Activated naive CD4-positive, alpha-beta T cell treated with anti-CD3 and anti-CD28 coated beads for 36 hours (primary cell): ENCODE measurements at regions not wholly inside any gene's neighbourhood (a gene's known extent, or its start where the extent isn't known, plus 50 kb on each side); places are given as distances from the start of the nearest gene placed in this dataset.
"Not testable (repeated sequence)": the region's sequence is repeated elsewhere in the genome, so short reads cannot be mapped to it uniquely, and the experiment has no call there.

Source experiments
- CTCF ChIA-PET: fragments of 350-600 bp; sonication (Branson Sonifier 250); formaldehyde crosslinking; loops from one replicate; lab custom pipeline; 2021; ENCODE audit warnings: antibody characterized with exemption; lab: Charles Lee
- DNase-seq: peaks from one replicate; pipeline ENCODE4 v3.0.0-alpha.2; 2020
- H3K27ac Mint-ChIP-seq: one replicate; pipeline ENCODE4 v1.8.0; 2021; ENCODE audit warnings: mild to moderate bottlenecking, mixed read lengths
- H3K27me3 Mint-ChIP-seq: one replicate; pipeline ENCODE4 v1.8.0; 2021; ENCODE audit warnings: low read depth, mixed read lengths
- H3K36me3 Mint-ChIP-seq: one replicate; pipeline ENCODE4 v1.8.0; 2021; ENCODE audit warnings: low read depth, mixed read lengths
- H3K4me1 Mint-ChIP-seq: one replicate; pipeline ENCODE4 v1.8.0; 2021; ENCODE audit warnings: low read depth, mixed read lengths
- H3K4me3 Mint-ChIP-seq: one replicate; pipeline ENCODE4 v1.8.0; 2021; ENCODE audit warnings: mild to moderate bottlenecking, moderate library complexity, mixed read lengths
- H3K9me3 Mint-ChIP-seq: one replicate; pipeline ENCODE4 v1.8.0; 2021; ENCODE audit warnings: mixed read lengths
- intact Hi-C: fragments of 100-400 bp; cut with micrococcal nuclease; formaldehyde crosslinking; loops from one replicate; pipeline ENCODE4 v1.15.1; 2023

GRCh38 chrX:112211459-112211858 lies 128.9 kb upstream of the TRPC5 start:
- Mint-ChIP-seq H3K36me3 (no peaks in the 10 kb centered on the region), H3K4me3 (no peak overlapping the region), H3K27me3 (no peaks in the 10 kb centered on the region), H3K27ac (no peak overlapping the region), H3K4me1 (no peaks in the 10 kb centered on the region), H3K9me3 (no peaks in the 10 kb centered on the region)
- peak; percentile 3 for DNase-seq
- CTCF ChIA-PET, result no interaction called here
- intact Hi-C loops, result no loop called here

- no peak for DNase-seq
- intact Hi-C loops, result no loop called here
- CTCF ChIA-PET, result no interaction called here
- Mint-ChIP-seq H3K4me3 (no peak overlapping the region), H3K36me3 (no peaks in the 10 kb centered on the region), H3K9me3 (no peaks in the 10 kb centered on the region), H3K27ac (no peak overlapping the region), H3K4me1 (no peaks in the 10 kb centered on the region), H3K27me3 (no peaks in the 10 kb centered on the region)
Observed at GRCh38 chrX:112197840-112198239, 115.3 kb upstream of the TRPC5 start.

DNA sequence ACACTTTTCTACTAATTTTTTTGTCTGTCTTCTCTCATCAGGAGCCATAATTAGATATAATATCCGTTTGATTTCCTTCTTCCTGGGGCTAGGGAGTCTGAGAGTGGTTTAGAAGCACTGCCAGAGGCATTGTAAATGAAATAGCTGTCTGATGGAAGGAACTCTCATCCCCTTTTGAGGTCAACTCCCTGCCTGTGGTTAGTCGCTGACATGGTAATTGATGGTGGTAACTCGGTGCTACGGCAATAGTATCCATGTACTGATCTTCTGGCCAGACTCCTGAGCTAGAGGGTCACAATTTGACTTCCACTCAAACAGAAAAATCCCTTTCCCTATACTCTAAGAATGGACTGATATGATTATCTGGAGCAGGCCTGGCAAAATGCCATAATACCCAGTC lies 108.1 kb upstream of the TRPC5 start:
- no peaks in the 10 kb centered on the region for H3K4me1 Mint-ChIP-seq
- H3K4me3 Mint-ChIP-seq, result no peak overlapping the region
- no peaks in the 10 kb centered on the region for H3K36me3 Mint-ChIP-seq
- no peak for DNase-seq
- intact Hi-C loops, result no loop called here
- no peaks in the 10 kb centered on the region for H3K9me3 Mint-ChIP-seq
- CTCF ChIA-PET, result no interaction called here
- no peak overlapping the region for H3K27ac Mint-ChIP-seq
- H3K27me3 Mint-ChIP-seq, result no peaks in the 10 kb centered on the region

DNA sequence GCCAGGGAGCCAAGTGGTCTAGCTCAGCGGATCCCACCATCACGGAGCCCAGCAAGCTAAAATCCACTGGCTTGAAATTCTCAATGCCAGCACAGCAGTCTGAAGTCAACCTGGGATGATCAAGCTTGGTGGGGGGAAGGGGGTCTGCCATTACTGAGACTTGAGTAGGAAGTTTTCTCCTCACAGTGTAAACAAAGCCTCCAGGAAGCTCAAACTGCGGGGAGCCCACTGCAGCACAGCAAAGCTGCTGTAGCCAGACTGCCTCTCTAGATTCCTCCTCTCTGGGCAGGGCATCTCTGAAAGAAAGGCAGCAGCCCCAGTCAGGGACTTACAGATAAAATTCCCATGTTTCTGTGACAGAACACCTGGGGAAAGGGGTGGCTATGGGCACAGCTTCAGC lies 98.8 kb upstream of the TRPC5 start:
- H3K36me3 Mint-ChIP-seq, CTCF ChIA-PET, intact Hi-C loops, H3K27me3 Mint-ChIP-seq, DNase-seq, H3K27ac Mint-ChIP-seq, H3K4me3 Mint-ChIP-seq, H3K9me3 Mint-ChIP-seq, H3K4me1 Mint-ChIP-seq: not testable (repeated sequence)

DNA sequence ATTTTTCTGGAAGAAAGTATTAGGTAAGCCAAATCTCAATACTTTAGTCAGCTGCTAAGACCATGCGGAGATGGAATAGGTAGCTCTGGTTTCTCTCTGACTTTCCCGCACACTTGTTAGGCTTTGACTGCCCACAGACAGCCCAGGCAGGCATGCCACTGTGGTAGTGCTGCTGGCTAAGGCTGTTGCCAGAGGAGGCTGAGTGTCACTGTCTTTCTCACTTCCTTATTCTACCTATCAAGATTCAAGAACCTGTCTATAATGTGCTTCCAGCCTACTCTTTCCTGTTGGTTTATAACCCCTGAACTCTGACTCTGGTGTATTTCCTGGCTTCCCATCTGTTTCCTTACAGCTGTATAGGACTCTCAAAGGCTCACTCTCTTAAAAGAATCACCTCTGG lies 81.8 kb upstream of the TRPC5 start:
- intact Hi-C loops, result no loop called here

GRCh38 chrX:112163906-112164305 lies 81.3 kb upstream of the TRPC5 start:
- no peak for DNase-seq
- intact Hi-C loops, result no loop called here
- no peaks in the 10 kb centered on the region for H3K27me3 Mint-ChIP-seq
- no peak overlapping the region for H3K4me3 Mint-ChIP-seq
- CTCF ChIA-PET, result no interaction called here
- no peaks in the 10 kb centered on the region for H3K9me3 Mint-ChIP-seq
- no peak overlapping the region for H3K27ac Mint-ChIP-seq
- H3K4me1 Mint-ChIP-seq, result no peaks in the 10 kb centered on the region
- H3K36me3 Mint-ChIP-seq, result no peaks in the 10 kb centered on the region

More for the DNA sequence above, 81.8 kb upstream of the TRPC5 start:
- no peaks in the 10 kb centered on the region for H3K27me3 Mint-ChIP-seq
- no peak for DNase-seq
- no peaks in the 10 kb centered on the region for H3K4me1 Mint-ChIP-seq
- H3K27ac Mint-ChIP-seq, result no peak overlapping the region
- H3K36me3 Mint-ChIP-seq, result no peaks in the 10 kb centered on the region
- CTCF ChIA-PET, result no interaction called here
- H3K9me3 Mint-ChIP-seq, result no peaks in the 10 kb centered on the region
- no peak overlapping the region for H3K4me3 Mint-ChIP-seq

- no peaks in the 10 kb centered on the region for H3K27me3 Mint-ChIP-seq
- CTCF ChIA-PET, result no interaction called here
Observed at GRCh38 chrX:112148397-112148796, 65.8 kb upstream of the TRPC5 start.

GRCh38 chrX:112147206-112147605 lies 64.6 kb upstream of the TRPC5 start:
- H3K4me1 Mint-ChIP-seq, result no peaks in the 10 kb centered on the region
- no peak overlapping the region for H3K27ac Mint-ChIP-seq
- no peaks in the 10 kb centered on the region for H3K36me3 Mint-ChIP-seq
- DNase-seq, result no peak
- CTCF ChIA-PET, result no interaction called here
- no peaks in the 10 kb centered on the region for H3K9me3 Mint-ChIP-seq
- H3K27me3 Mint-ChIP-seq, result no peaks in the 10 kb centered on the region
- intact Hi-C loops, result no loop called here
- no peak overlapping the region for H3K4me3 Mint-ChIP-seq

More at GRCh38 chrX:112148397-112148796, 65.8 kb upstream of the TRPC5 start:
- Mint-ChIP-seq H3K4me1 (no peaks in the 10 kb centered on the region), H3K4me3 (no peak overlapping the region), H3K27ac (no peak overlapping the region), H3K36me3 (no peaks in the 10 kb centered on the region), H3K9me3 (peaks cover 2% of the 10 kb centered on the region)
- intact Hi-C loops, result no loop called here
- DNase-seq, result no peak

DNA sequence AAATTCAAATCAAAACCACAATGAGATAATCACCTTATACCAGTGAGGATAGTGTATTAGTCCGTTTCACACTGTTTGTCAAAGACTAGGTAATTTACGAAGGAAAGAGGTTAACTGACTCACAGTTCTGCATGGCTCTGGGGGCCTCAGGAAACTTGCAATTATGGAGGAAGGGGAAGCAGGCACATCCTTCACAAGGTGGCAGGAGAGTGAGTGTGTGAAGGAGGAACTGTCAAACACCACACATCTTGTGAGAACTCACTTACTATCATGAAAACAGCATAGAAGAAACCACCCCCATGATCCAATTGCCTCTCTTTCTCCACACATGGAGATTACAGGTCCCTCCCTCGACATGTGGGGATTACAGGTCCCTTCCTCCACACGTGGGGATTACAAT lies 54.7 kb upstream of the TRPC5 start:
- no peak overlapping the region for H3K4me3 Mint-ChIP-seq
- CTCF ChIA-PET, result no interaction called here
- H3K9me3 Mint-ChIP-seq, result peaks cover 2% of the 10 kb centered on the region
- no peak overlapping the region for H3K27ac Mint-ChIP-seq
- DNase-seq, result no peak
- no peaks in the 10 kb centered on the region for H3K36me3 Mint-ChIP-seq
- intact Hi-C loops, result no loop called here
- no peaks in the 10 kb centered on the region for H3K27me3 Mint-ChIP-seq
- no peaks in the 10 kb centered on the region for H3K4me1 Mint-ChIP-seq
